IMR-90 (cell line): ENCODE measurements at regions not wholly inside any gene's neighbourhood (a gene's known extent, or its start where the extent isn't known, plus 50 kb on each side); places are given as distances from the start of the nearest gene placed in this dataset.

ENCODE experiments used
- BHLHE40 ChIP-seq: fragments of 150-350 bp; IDR thresholded peaks from 2 replicates; pipeline ENCODE4 v1.6.1; 2016; ENCODE audit warnings: mild to moderate bottlenecking, low read depth, low read length
- CEBPB ChIP-seq: IDR thresholded peaks from 2 replicates; pipeline ENCODE4 v1.6.1; 2012; ENCODE audit warnings: low read depth, low read length, improper control_type of control experiment
- CTCF ChIP-seq: conservative IDR thresholded peaks from 2 replicates; pipeline ENCODE4 v1.5.1; 2012; ENCODE audit warnings: mild to moderate bottlenecking, low read depth, low read length, improper control_type of control experiment
- ELK1 ChIP-seq: fragments of 150-350 bp; IDR thresholded peaks from 2 replicates; pipeline ENCODE4 v1.6.1; 2016; ENCODE audit warnings: low read depth, mild to moderate bottlenecking, low read length, moderate library complexity, borderline replicate concordance
- FOS ChIP-seq: fragments of 150-350 bp; IDR thresholded peaks from 2 replicates; pipeline ENCODE4 v1.6.1; 2016; ENCODE audit warnings: low read depth, low read length
- MAFK ChIP-seq: IDR thresholded peaks from 2 replicates; pipeline ENCODE4 v1.6.1; 2012; ENCODE audit warnings: low read depth, low read length, improper control_type of control experiment
- MAZ ChIP-seq: IDR thresholded peaks from 2 replicates; pipeline ENCODE4 v1.6.1; 2012; ENCODE audit warnings: low read depth, mild to moderate bottlenecking, low read length, improper control_type of control experiment, moderate library complexity, borderline replicate concordance
- MXI1 ChIP-seq: IDR thresholded peaks from 2 replicates; pipeline ENCODE4 v1.6.1; 2012; ENCODE audit warnings: low read depth, mild to moderate bottlenecking, low read length, moderate library complexity, borderline replicate concordance
- NFE2L2 ChIP-seq: fragments of 150-350 bp; IDR thresholded peaks from 2 replicates; pipeline ENCODE4 v1.6.1; 2016; ENCODE audit warnings: low read depth, mild to moderate bottlenecking, low read length
- POLR2A ChIP-seq: IDR thresholded peaks from 2 replicates; pipeline ENCODE4 v1.6.1; 2012; ENCODE audit warnings: mild to moderate bottlenecking, low read depth, low read length
- RAD21 ChIP-seq: IDR thresholded peaks from 2 replicates; pipeline ENCODE4 v1.6.1; 2012; ENCODE audit warnings: low read length, improper control_type of control experiment
- RFX5 ChIP-seq: IDR thresholded peaks from 2 replicates; pipeline ENCODE4 v1.8.0; 2012; ENCODE audit warnings: low read depth, mild to moderate bottlenecking, low read length, moderate library complexity
- SMC3 ChIP-seq: fragments of 150-350 bp; IDR thresholded peaks from 2 replicates; pipeline ENCODE4 v1.6.1; 2016; ENCODE audit warnings: low read depth, mild to moderate bottlenecking, antibody characterized with exemption, low read length, moderate library complexity
- USF2 ChIP-seq: fragments of 150-350 bp; IDR thresholded peaks from 2 replicates; pipeline ENCODE4 v1.6.1; 2017; ENCODE audit warnings: mild to moderate bottlenecking, antibody characterized with exemption, low read length, low read depth

GRCh38 chr14:105894125-105894977, 368.0 kb downstream of the TMEM121 start:
- TF ChIP-seq CTCF (no peak), RAD21 (no peak), CEBPB (no peak), ELK1 (no peak), POLR2A (no peak), MAZ (no peak), MAFK (no peak), FOS (no peak), MXI1 (no peak), RFX5 (no peak), NFE2L2 (no peak), BHLHE40 (no peak), SMC3 (no peak), USF2 (no peak)
